ENCODE measurements at regions not wholly inside any gene's neighbourhood (a gene's known extent, or its start where the extent isn't known, plus 50 kb on each side); places are given as distances from the start of the nearest gene placed in this dataset.

GRCh38 chr3:40655551-40655950, 130.8 kb downstream of the ZNF621 start:
- TF ChIP-seq, protein P1, sequence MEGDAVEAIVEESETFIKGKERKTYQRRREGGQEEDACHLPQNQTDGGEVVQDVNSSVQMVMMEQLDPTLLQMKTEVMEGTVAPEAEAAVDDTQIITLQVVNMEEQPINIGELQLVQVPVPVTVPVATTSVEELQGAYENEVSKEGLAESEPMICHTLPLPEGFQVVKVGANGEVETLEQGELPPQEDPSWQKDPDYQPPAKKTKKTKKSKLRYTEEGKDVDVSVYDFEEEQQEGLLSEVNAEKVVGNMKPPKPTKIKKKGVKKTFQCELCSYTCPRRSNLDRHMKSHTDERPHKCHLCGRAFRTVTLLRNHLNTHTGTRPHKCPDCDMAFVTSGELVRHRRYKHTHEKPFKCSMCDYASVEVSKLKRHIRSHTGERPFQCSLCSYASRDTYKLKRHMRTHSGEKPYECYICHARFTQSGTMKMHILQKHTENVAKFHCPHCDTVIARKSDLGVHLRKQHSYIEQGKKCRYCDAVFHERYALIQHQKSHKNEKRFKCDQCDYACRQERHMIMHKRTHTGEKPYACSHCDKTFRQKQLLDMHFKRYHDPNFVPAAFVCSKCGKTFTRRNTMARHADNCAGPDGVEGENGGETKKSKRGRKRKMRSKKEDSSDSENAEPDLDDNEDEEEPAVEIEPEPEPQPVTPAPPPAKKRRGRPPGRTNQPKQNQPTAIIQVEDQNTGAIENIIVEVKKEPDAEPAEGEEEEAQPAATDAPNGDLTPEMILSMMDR (IDR thresholded peaks at IDR 0.05), result no peak
- TF ChIP-seq POLR2A (IDR thresholded peaks at IDR 0.05), result no peak

All from testis (tissue), 2 donors.